ENCODE measurements at regions not wholly inside any gene's neighbourhood (a gene's known extent, or its start where the extent isn't known, plus 50 kb on each side); places are given as distances from the start of the nearest gene placed in this dataset.
"Not testable (repeated sequence)": the region's sequence is repeated elsewhere in the genome, so short reads cannot be mapped to it uniquely, and the experiment has no call there.

GRCh38 chr4:30028826-30029225, 691.3 kb upstream of the PCDH7 start:
- H3K36me3 ChIP-seq, result no peaks in the 10 kb centered on the region
- no peak for DNase-seq
- no peaks in the 10 kb centered on the region for H3K27me3 ChIP-seq (ENCODE audit: low read depth)
- no peaks in the 10 kb centered on the region for H3K4me1 ChIP-seq
- no peak for TF ChIP-seq CTCF (IDR thresholded peaks at IDR 0.05)
- ATAC-seq, result no peak
- H3K4me3 ChIP-seq, result no peak overlapping the region
- H3K27ac ChIP-seq, result no peak overlapping the region
- H3K9me3 ChIP-seq, result no peaks in the 10 kb centered on the region
- intact Hi-C loops (cut with DNase I), result no loop called here

- DNase-seq (no peak), ATAC-seq (no peak)
- intact Hi-C loops (cut with DNase I), result no loop called here
- TF ChIP-seq CTCF (IDR thresholded peaks at IDR 0.05), result no peak
- Histone ChIP-seq H3K9me3 (no peaks in the 10 kb centered on the region), H3K27me3 (ENCODE audit: low read depth) (no peaks in the 10 kb centered on the region), H3K4me3 (no peak overlapping the region), H3K36me3 (no peaks in the 10 kb centered on the region), H3K4me1 (no peaks in the 10 kb centered on the region), H3K27ac (no peak overlapping the region)
These were observed 664.0 kb upstream of the PCDH7 start for GRCh38 chr4:30056016-30056766.

- ATAC-seq (no peak), DNase-seq (no peak)
- Histone ChIP-seq H3K4me3 (no peak overlapping the region), H3K27ac (no peak overlapping the region), H3K27me3 (ENCODE audit: low read depth) (no peaks in the 10 kb centered on the region), H3K4me1 (no peaks in the 10 kb centered on the region), H3K9me3 (no peaks in the 10 kb centered on the region), H3K36me3 (no peaks in the 10 kb centered on the region)
- intact Hi-C loops (cut with DNase I), result no loop called here
- no peak for TF ChIP-seq CTCF (IDR thresholded peaks at IDR 0.05)
These were observed 651.9 kb upstream of the PCDH7 start for GRCh38 chr4:30068234-30068633.

GRCh38 chr4:30073011-30073710, 647.0 kb upstream of the PCDH7 start:
- Histone ChIP-seq H3K27me3 (ENCODE audit: low read depth) (no peaks in the 10 kb centered on the region), H3K4me1 (no peaks in the 10 kb centered on the region), H3K36me3 (no peaks in the 10 kb centered on the region), H3K27ac (no peak overlapping the region), H3K4me3 (no peak overlapping the region), H3K9me3 (no peaks in the 10 kb centered on the region)
- no peak for TF ChIP-seq CTCF (IDR thresholded peaks at IDR 0.05)
- intact Hi-C loops (cut with DNase I), result no loop called here
- ATAC-seq (no peak), DNase-seq (no peak)

- H3K36me3 ChIP-seq; H3K27ac ChIP-seq; H3K4me3 ChIP-seq; intact Hi-C loops (cut with DNase I); H3K4me1 ChIP-seq; ATAC-seq; H3K27me3 ChIP-seq (ENCODE audit: low read depth); H3K9me3 ChIP-seq: not testable (repeated sequence)
- DNase-seq, result peak; percentile 38
These were observed 627.6 kb upstream of the PCDH7 start for GRCh38 chr4:30092420-30093128.

- intact Hi-C loops (cut with DNase I), result no loop called here
- Histone ChIP-seq H3K9me3 (no peaks in the 10 kb centered on the region), H3K27me3 (ENCODE audit: low read depth) (no peaks in the 10 kb centered on the region), H3K4me3 (no peak overlapping the region), H3K27ac (no peak overlapping the region), H3K4me1 (no peaks in the 10 kb centered on the region), H3K36me3 (no peaks in the 10 kb centered on the region)
- DNase-seq (no peak), ATAC-seq (no peak)
- no peak for TF ChIP-seq CTCF (IDR thresholded peaks at IDR 0.05)
These were observed 625.3 kb upstream of the PCDH7 start for GRCh38 chr4:30094887-30095286.

All from lower lobe of right lung (tissue), 2 donors.